ENCODE measurements at regions not wholly inside any gene's neighbourhood (a gene's known extent, or its start where the extent isn't known, plus 50 kb on each side); places are given as distances from the start of the nearest gene placed in this dataset.

DNA sequence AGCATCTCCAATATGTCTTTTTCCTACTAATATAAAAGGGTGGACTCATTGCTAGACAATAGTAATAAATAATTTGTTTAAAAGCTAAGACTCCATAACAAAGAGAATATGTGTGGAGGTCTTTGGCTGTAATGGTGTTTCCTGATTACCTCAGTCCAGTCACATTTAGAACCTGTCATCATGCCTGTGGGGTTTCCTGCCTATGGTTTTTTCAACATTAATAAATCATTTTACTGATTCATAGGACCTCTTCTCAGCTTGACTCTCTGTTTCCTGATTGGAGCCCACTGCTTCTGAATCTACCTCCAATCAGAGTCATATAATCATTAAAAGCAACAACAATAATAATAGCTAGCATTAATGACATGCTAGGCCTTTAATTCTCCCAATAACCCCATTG lies 52.4 kb upstream of the GNAI1 start:
- no peak for DNase-seq (ENCODE audit: low spot score)
- TF ChIP-seq, protein P1, sequence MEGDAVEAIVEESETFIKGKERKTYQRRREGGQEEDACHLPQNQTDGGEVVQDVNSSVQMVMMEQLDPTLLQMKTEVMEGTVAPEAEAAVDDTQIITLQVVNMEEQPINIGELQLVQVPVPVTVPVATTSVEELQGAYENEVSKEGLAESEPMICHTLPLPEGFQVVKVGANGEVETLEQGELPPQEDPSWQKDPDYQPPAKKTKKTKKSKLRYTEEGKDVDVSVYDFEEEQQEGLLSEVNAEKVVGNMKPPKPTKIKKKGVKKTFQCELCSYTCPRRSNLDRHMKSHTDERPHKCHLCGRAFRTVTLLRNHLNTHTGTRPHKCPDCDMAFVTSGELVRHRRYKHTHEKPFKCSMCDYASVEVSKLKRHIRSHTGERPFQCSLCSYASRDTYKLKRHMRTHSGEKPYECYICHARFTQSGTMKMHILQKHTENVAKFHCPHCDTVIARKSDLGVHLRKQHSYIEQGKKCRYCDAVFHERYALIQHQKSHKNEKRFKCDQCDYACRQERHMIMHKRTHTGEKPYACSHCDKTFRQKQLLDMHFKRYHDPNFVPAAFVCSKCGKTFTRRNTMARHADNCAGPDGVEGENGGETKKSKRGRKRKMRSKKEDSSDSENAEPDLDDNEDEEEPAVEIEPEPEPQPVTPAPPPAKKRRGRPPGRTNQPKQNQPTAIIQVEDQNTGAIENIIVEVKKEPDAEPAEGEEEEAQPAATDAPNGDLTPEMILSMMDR (IDR thresholded peaks at IDR 0.05), result no peak
- Histone ChIP-seq H3K27ac (no peak overlapping the region), H3K4me3 (no peak overlapping the region)

DNA sequence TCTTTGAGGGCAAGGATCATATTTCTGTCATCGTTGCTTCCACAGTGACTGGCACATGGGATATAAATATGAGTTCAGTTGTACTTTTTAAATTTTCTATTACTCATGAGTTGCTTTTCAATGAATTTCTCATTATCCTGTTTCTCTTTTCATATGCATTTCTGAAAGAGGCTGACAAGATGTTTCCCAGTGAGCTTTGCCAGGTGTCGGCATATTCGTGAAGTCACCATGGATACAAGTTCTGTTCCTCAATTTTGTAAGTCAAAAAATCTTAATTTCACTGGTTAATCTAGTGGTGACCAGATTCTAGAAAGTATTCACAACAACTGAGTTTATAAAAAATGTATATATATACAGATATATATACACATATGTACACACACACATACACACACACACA lies 55.7 kb upstream of the GNAI1 start:
- TF ChIP-seq, protein P1 (IDR thresholded peaks at IDR 0.05), result no peak
- Histone ChIP-seq H3K4me3 (no peak overlapping the region), H3K27ac (no peak overlapping the region)
- no peak for DNase-seq (ENCODE audit: low spot score)

DNA sequence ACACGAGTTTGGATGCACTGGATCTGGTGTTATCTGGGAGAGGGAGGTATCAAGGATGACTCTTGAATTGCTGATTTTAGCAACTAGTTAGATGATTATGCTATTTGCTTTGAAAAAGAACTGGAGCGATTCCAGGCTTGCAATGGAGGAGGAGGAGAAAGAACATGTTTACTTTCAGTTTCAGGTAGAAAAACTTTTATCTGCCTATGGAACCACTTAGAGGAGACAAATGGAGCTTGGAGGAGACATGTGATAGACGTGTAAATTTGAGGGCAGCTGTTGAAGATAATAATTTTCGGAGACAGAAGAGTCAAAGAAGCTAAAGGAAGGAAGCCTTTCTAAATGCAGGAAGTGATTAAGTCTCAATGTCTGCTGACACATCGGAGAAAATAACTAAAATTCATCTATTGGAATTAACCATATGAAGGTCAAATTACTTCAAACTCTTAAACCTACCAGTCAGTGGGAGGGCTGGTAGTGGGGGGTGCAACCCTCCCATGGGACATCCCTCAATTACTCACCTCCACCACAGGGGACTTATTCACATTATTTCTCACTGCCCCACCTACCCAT lies 56.4 kb upstream of the GNAI1 start:
- TF ChIP-seq, protein P1 (IDR thresholded peaks at IDR 0.05), result no peak
- no peak for DNase-seq (ENCODE audit: low spot score)
- H3K4me3 ChIP-seq, result peak overlapping the region; percentile 54
- no peak overlapping the region for H3K27ac ChIP-seq

DNA sequence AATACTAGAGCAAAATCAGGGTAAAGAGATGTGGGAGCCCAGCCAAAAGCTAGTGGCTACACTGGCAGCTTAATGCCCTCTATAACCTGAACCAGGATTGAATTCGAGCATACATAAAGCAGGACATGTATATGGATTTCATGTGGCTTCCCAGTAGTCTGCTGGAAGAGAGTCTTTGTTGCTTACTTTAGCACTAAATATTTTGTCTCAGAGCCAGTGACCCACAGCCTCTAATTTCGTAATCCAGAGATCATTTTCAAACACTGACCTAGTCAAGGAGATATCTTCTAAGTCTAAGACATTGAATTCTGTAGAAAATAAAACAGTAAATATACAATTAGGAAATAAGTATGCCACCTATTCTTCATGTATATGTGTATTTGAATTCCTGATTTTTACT lies 64.2 kb upstream of the GNAI1 start:
- H3K4me3 ChIP-seq, result no peak overlapping the region
- no peak for DNase-seq (ENCODE audit: low spot score)
- H3K27ac ChIP-seq, result no peak overlapping the region
- TF ChIP-seq, protein P1 (IDR thresholded peaks at IDR 0.05), result no peak

DNA sequence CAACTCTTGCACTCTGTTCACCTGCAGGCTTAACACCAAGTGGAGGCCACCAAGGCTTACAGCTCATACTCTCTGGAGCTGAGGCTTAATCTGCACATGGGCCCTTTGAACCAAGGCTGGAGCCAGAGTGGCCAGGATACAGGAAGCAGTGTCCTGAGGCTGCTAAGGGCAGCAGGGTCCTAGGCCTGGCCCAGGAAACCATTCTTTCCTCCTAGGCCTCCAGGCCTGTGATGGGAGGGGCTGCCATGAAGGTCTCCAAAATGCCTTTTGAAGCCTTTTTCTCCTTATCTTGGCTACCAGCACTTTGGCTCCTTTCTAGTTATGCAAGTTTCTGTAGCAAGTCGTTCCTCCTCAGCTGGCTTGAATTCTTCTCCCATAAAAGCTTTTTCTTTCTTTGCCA lies 68.0 kb upstream of the GNAI1 start:
- TF ChIP-seq, protein P1 (IDR thresholded peaks at IDR 0.05), result no peak
- Histone ChIP-seq H3K4me3 (no peak overlapping the region), H3K27ac (no peak overlapping the region)
- no peak for DNase-seq (ENCODE audit: low spot score)

DNA sequence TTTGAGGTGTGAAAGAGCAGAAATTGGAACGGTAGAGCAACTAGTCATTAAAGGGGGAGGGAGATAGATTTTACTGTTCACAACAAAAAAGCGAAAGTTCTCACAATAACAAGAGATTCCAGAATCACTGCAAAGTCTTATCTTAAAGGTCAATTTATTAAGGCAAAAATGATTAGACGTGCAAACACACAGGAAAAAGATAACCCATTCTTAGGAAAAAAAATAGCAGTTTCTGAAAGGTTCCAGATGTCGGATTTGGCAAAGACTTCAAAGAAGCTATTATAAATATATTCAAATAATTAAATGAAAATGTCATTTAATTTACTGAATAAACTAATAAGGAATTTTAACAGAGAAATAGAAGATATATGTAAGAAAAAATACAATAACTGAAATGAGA lies 70.8 kb upstream of the GNAI1 start:
- no peak for DNase-seq (ENCODE audit: low spot score)
- no peak overlapping the region for H3K27ac ChIP-seq
- H3K4me3 ChIP-seq, result no peak overlapping the region
- TF ChIP-seq, protein P1 (IDR thresholded peaks at IDR 0.05), result no peak

DNA sequence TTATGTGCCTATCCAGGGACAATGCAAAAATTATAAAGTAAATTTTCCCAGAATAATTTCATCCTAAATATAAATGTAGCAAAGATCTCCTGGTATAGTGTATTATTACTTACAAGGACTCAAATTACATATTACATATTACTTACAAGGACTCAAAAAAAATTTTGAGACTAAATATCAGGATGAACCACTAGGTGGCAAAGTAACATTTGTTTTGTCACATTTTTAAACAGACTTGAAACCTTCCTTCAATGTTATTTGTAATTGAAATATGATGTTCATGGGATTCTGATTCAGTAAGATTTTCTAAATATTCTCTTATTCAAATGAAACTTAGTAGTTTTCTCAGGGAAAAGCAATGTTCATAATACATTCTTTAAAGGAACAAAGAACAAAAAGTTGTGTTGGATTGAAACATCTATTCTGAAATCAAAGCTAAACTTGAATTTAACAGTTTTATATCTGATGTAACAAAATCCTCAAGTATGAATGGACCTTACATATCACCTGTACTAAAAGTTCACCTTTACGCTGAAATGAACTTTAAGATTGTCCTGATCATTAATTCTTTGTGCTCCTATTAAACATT lies 74.3 kb upstream of the GNAI1 start:
- TF ChIP-seq, protein P1 (IDR thresholded peaks at IDR 0.05), result peak; percentile 44
- no peak for DNase-seq (ENCODE audit: low spot score)
- Histone ChIP-seq H3K4me3 (no peak overlapping the region), H3K27ac (no peak overlapping the region)

Data from coronary artery (tissue), 2 donors.